H1 (cell line): ENCODE measurements at regions not wholly inside any gene's neighbourhood (a gene's known extent, or its start where the extent isn't known, plus 50 kb on each side); places are given as distances from the start of the nearest gene placed in this dataset.

Experiments
- CTCF ChIA-PET: fragments of 300-600 bp; sonication (Branson Sonifier 250); formaldehyde crosslinking; loops from one replicate; lab custom pipeline; 2021; ENCODE audit not compliant: partially characterized antibody; lab: Charles Lee
- POLR2A ChIA-PET: fragments of 300-600 bp; sonication (Branson Sonifier 250); formaldehyde crosslinking; loops from one replicate; lab custom pipeline; 2021; ENCODE audit warnings: inconsistent platforms; ENCODE audit not compliant: partially characterized antibody; lab: Charles Lee
- DNase-seq, 2 experiments: peaks; one replicate each; pipeline versions ENCODE4 v3.0.0 to v3.0.0-alpha.2; 2010 to 2022; ENCODE audit warnings: low spot score in 2 of 2, low read depth in 1 of 2, mixed read lengths in 1 of 2
- FAIRE-seq: peaks from 2 replicates; lab custom pipeline; 2011; peaks lifted over from hg19 to GRCh38; lab: Jason Lieb, UNC
- H2AFZ ChIP-seq: 2 replicates; pipeline ENCODE4 v1.8.1; 2012; ENCODE audit warnings: low read length, inconsistent platforms
- H2AK5ac ChIP-seq: 2 replicates; pipeline ENCODE4 v1.6.1; 2013; ENCODE audit warnings: low read depth, low read length
- H2BK120ac ChIP-seq: replicated peaks from 2 replicates; pipeline ENCODE3; 2013; ENCODE audit warnings: low read depth, low read length, inconsistent platforms
- H2BK12ac ChIP-seq: 2 replicates; pipeline ENCODE4 v1.6.1; 2013; ENCODE audit warnings: low read depth, low read length
- H2BK15ac ChIP-seq: 2 replicates; pipeline ENCODE4 v1.6.1; 2013; ENCODE audit warnings: low read length
- H2BK20ac ChIP-seq: 2 replicates; pipeline ENCODE4 v1.6.1; 2013; ENCODE audit warnings: low read length
- H2BK5ac ChIP-seq: 2 replicates; pipeline ENCODE4 v1.6.1; 2013; ENCODE audit warnings: low read depth, low read length
- H3K14ac ChIP-seq: 2 replicates; pipeline ENCODE4 v1.6.1; 2013; ENCODE audit warnings: inconsistent platforms; ENCODE audit not compliant: insufficient read length
- H3K18ac ChIP-seq: 2 replicates; pipeline ENCODE4 v1.6.1; 2013; ENCODE audit warnings: low read length; ENCODE audit errors: extremely low read depth
- H3K23ac ChIP-seq: 2 replicates; pipeline ENCODE4 v1.6.1; 2013; ENCODE audit warnings: inconsistent platforms; ENCODE audit not compliant: insufficient read length
- H3K23me2 ChIP-seq: 2 replicates; pipeline ENCODE4 v1.6.1; 2013; ENCODE audit warnings: low read depth, low read length
- H3K27ac ChIP-seq: 2 replicates; pipeline ENCODE4 v1.6.1; 2011; ENCODE audit warnings: low read depth, low read length, inconsistent platforms
- H3K27me3 ChIP-seq, 4 experiments: replicated peaks in 1 of 4; 1 replicate in 1 of 4; 2 replicates in 3 of 4; pipeline versions ENCODE4 v1.6.1 to v1.8.1; 2011 to 2013; ENCODE audit warnings: low read length in 3 of 4, mild to moderate bottlenecking in 3 of 4, inconsistent platforms in 2 of 4, mixed read lengths in 2 of 4, moderate library complexity in 1 of 4; ENCODE audit not compliant: control insufficient read depth in 3 of 4, insufficient read depth in 3 of 4; ENCODE audit errors: extremely low read depth in 1 of 4
- H3K36me3 ChIP-seq, 4 experiments: 2 replicates each; pipeline versions ENCODE4 v1.6.1 to v1.8.1; 2011 to 2013; ENCODE audit warnings: mild to moderate bottlenecking in 4 of 4, low read length in 3 of 4, moderate library complexity in 2 of 4, control low read depth in 1 of 4, inconsistent platforms in 1 of 4; ENCODE audit not compliant: insufficient read depth in 4 of 4, control insufficient read depth in 2 of 4
- H3K4ac ChIP-seq: replicated peaks from 2 replicates; pipeline ENCODE3; 2013; ENCODE audit warnings: low read length, low read depth, mixed read lengths, inconsistent platforms; ENCODE audit not compliant: insufficient read length
- H3K4me1 ChIP-seq, 4 experiments: replicated peaks in 1 of 4; 1 replicate in 1 of 4; 2 replicates in 3 of 4; pipeline versions ENCODE4 v1.6.1 to v1.8.1; 2011 to 2013; ENCODE audit warnings: low read length in 3 of 4, inconsistent platforms in 2 of 4, mixed read lengths in 1 of 4; ENCODE audit not compliant: insufficient read depth in 4 of 4, control insufficient read depth in 3 of 4
- H3K4me2 ChIP-seq, 2 experiments: 2 replicates each; pipeline versions ENCODE4 v1.6.1 to v1.8.1; 2011 to 2013; ENCODE audit warnings: low read depth in 2 of 2, low read length in 2 of 2, control low read depth in 1 of 2, inconsistent platforms in 1 of 2, mild to moderate bottlenecking in 1 of 2; ENCODE audit not compliant: insufficient read depth in 1 of 2
- H3K4me3 ChIP-seq, 4 experiments: fragments of 200-600, 300-600 bp in 1 of 4; sonication (generic), shearing (Covaris generic), sonication (Bioruptor Twin) in 1 of 4; 2 replicates each; pipeline versions ENCODE4 v1.5.1 to v1.8.1; 2011 to 2016; ENCODE audit warnings: low read length in 4 of 4, low read depth in 3 of 4, control low read depth in 2 of 4, inconsistent platforms in 2 of 4, mild to moderate bottlenecking in 2 of 4, mixed read lengths in 1 of 4, moderate library complexity in 1 of 4; ENCODE audit not compliant: insufficient read depth in 2 of 4; ENCODE audit errors: extremely low read depth in 1 of 4
- H3K56ac ChIP-seq: replicated peaks from 2 replicates; pipeline ENCODE3; 2013; ENCODE audit warnings: low read depth, mild to moderate bottlenecking, mixed read lengths, low read length, inconsistent platforms; ENCODE audit not compliant: insufficient read length
- H3K79me1 ChIP-seq: 2 replicates; pipeline ENCODE4 v1.6.1; 2013; ENCODE audit warnings: low read depth, low read length, control low read depth
- H3K79me2 ChIP-seq, 2 experiments: 2 replicates each; pipeline versions ENCODE4 v1.6.1 to v1.8.1; 2012 to 2013; ENCODE audit warnings: low read length in 2 of 2, mild to moderate bottlenecking in 2 of 2, inconsistent platforms in 1 of 2; ENCODE audit not compliant: insufficient read depth in 2 of 2, control insufficient read depth in 1 of 2
- H3K9ac ChIP-seq, 4 experiments: replicated peaks in 1 of 4; 1 replicate in 1 of 4; 2 replicates in 3 of 4; pipeline versions ENCODE4 v1.6.1 to v1.8.1; 2011 to 2013; ENCODE audit warnings: low read depth in 3 of 4, low read length in 3 of 4, control low read depth in 2 of 4, mild to moderate bottlenecking in 2 of 4, moderate library complexity in 2 of 4, inconsistent platforms in 1 of 4; ENCODE audit errors: extremely low read depth in 1 of 4
- H3K9me3 ChIP-seq, 2 experiments: 2 replicates each; pipeline versions ENCODE4 v1.6.1 to v1.8.1; 2012 to 2013; ENCODE audit warnings: mild to moderate bottlenecking in 2 of 2, moderate library complexity in 2 of 2, control low read depth in 1 of 2, inconsistent platforms in 1 of 2, low read depth in 1 of 2, low read length in 1 of 2, mixed read lengths in 1 of 2; ENCODE audit not compliant: insufficient read depth in 2 of 2
- H4K20me1 ChIP-seq, 2 experiments: replicated peaks in 1 of 2; 2 replicates each; pipeline versions ENCODE3 to v1.8.1; 2011 to 2013; ENCODE audit warnings: inconsistent platforms in 2 of 2, low read length in 2 of 2, mild to moderate bottlenecking in 1 of 2; ENCODE audit not compliant: insufficient read depth in 2 of 2, control insufficient read depth in 1 of 2
- H4K5ac ChIP-seq: 2 replicates; pipeline ENCODE4 v1.6.1; 2013; ENCODE audit warnings: low read length, low read depth, mixed read lengths, inconsistent platforms; ENCODE audit not compliant: insufficient read length
- H4K8ac ChIP-seq: 2 replicates; pipeline ENCODE4 v1.8.0; 2013; ENCODE audit warnings: mild to moderate bottlenecking, moderate library complexity, low read length, inconsistent platforms; ENCODE audit not compliant: insufficient read depth; ENCODE audit errors: extremely low read depth
- H4K91ac ChIP-seq: replicated peaks from 2 replicates; pipeline ENCODE3; 2013; ENCODE audit warnings: low read length, mixed read lengths, inconsistent platforms; ENCODE audit not compliant: insufficient read length
- ASH2L ChIP-seq: fragments of 200-600, 300-600 bp; sonication (generic); IDR thresholded peaks from one replicate; pipeline ENCODE4 v1.7.1; 2017; ENCODE audit warnings: low read length
- ATF3 ChIP-seq: IDR thresholded peaks from 2 replicates; pipeline ENCODE4 v1.6.1; 2011; ENCODE audit warnings: low read depth, mild to moderate bottlenecking, low read length; ENCODE audit not compliant: insufficient read depth
- EZH2 ChIP-seq: fragments of 200-600 bp; sonication (generic); IDR thresholded peaks from 2 replicates; pipeline ENCODE4 v1.7.1; 2012; ENCODE audit warnings: low read depth, mild to moderate bottlenecking, moderate library complexity, low read length, inconsistent platforms; ENCODE audit not compliant: severe bottlenecking
- GABPA ChIP-seq: IDR thresholded peaks from 2 replicates; pipeline ENCODE4 v1.6.1; 2011; ENCODE audit warnings: mild to moderate bottlenecking, low read length, moderate library complexity, borderline replicate concordance; ENCODE audit not compliant: insufficient read depth
- SP1 ChIP-seq: IDR thresholded peaks from 2 replicates; pipeline ENCODE4 v1.6.1; 2011; ENCODE audit warnings: low read depth, low read length
- YY1 ChIP-seq: IDR thresholded peaks from 2 replicates; pipeline ENCODE4 v1.6.1; 2011; ENCODE audit warnings: low read depth, mild to moderate bottlenecking, low read length
- WGBS, 2 experiments: shearing (Covaris generic) in 1 of 2; methylation state at CpG; one replicate each; pipeline versions ENCODE4 v1.1.6 to v1.1.7; 2013 to 2015; ENCODE audit warnings: low lambda C conversion rate in 2 of 2, mixed read lengths in 2 of 2, inconsistent platforms in 1 of 2, low coverage in 1 of 2, missing lambda C conversion rate in 1 of 2; ENCODE audit not compliant: insufficient replicate concordance in 2 of 2, insufficient coverage in 1 of 2, insufficient read length in 1 of 2; ENCODE audit errors: extremely low coverage in 1 of 2, missing lambda C conversion rate in 1 of 2; 5-methylcytosine and 5-hydroxymethylcytosine counted together

- no peak overlapping the region for H2BK5ac ChIP-seq
- no peak overlapping the region for H3K14ac ChIP-seq
- H3K18ac ChIP-seq = no peak overlapping the region
- H3K27ac ChIP-seq = no peak overlapping the region
- no peaks in the 10 kb centered on the region for H3K79me2 ChIP-seq
- H3K23ac ChIP-seq = no peak overlapping the region
- no peak overlapping the region for H2BK12ac ChIP-seq
- H3K9ac ChIP-seq = no peak overlapping the region
- no peak overlapping the region for H2BK120ac ChIP-seq
- POLR2A ChIA-PET = no interaction called here
- H4K5ac ChIP-seq = no peak overlapping the region
- H4K20me1 ChIP-seq = no peaks in the 10 kb centered on the region
- no peak overlapping the region for H3K4me3 ChIP-seq
- DNase-seq (no peak), FAIRE-seq (no peak)
- no peak overlapping the region for H4K91ac ChIP-seq
- H3K4me1 ChIP-seq = no peaks in the 10 kb centered on the region
- no peak overlapping the region for H2BK15ac ChIP-seq
- H3K56ac ChIP-seq = no peak overlapping the region
- H3K9me3 ChIP-seq = peaks cover 66 to 67% of the 10 kb centered on the region in 2 experiments
- WGBS, 2 experiments = 75% methylated on average over 1 of the region's 1 CpG; no CpG with 5 or more reads in 1 of the 2 experiments
- no peak overlapping the region for H2BK20ac ChIP-seq
- H2AK5ac ChIP-seq = no peak overlapping the region
- H3K4me2 ChIP-seq = no peak overlapping the region
- H3K27me3 ChIP-seq = no peaks in the 10 kb centered on the region
- no peak overlapping the region for H4K8ac ChIP-seq
- no peaks in the 10 kb centered on the region for H3K36me3 ChIP-seq
- H3K4ac ChIP-seq = no peak overlapping the region
- H3K23me2 ChIP-seq = no peaks in the 10 kb centered on the region
- H3K79me1 ChIP-seq = no peaks in the 10 kb centered on the region
- no peak overlapping the region for H2AFZ ChIP-seq
- CTCF ChIA-PET = interaction anchor here (0.9 kb wide), 1 partner anchor 274 kb away, joined by 3 read pairs; no protein-coding TSS in a partner anchor
- TF ChIP-seq GABPA (no peak), SP1 (no peak), ATF3 (no peak), EZH2 (no peak), YY1 (no peak), ASH2L (no peak)
Measured at GRCh38 chr7:159250471-159250870, 105.8 kb upstream of the VIPR2 start.
